Ishikawa (cell line): ENCODE measurements at regions not wholly inside any gene's neighbourhood (a gene's known extent, or its start where the extent isn't known, plus 50 kb on each side); places are given as distances from the start of the nearest gene placed in this dataset.

Experiments
- EP300 ChIP-seq: IDR thresholded peaks from 2 replicates; pipeline ENCODE4 v1.6.1; 2012; ENCODE audit warnings: borderline replicate concordance
- RAD21 ChIP-seq: IDR thresholded peaks from 2 replicates; pipeline ENCODE4 v1.6.1; 2012; ENCODE audit warnings: low read depth
- USF1 ChIP-seq: IDR thresholded peaks from 2 replicates; pipeline ENCODE4 v1.6.1; 2012

GRCh38 chr2:17303521-17303920, 214.7 kb downstream of the RAD51AP2 start:
- TF ChIP-seq EP300 = no peak
- TF ChIP-seq USF1 = no peak
- no peak for TF ChIP-seq RAD21
